ENCODE measurements at regions not wholly inside any gene's neighbourhood (a gene's known extent, or its start where the extent isn't known, plus 50 kb on each side); places are given as distances from the start of the nearest gene placed in this dataset.

- H3K4me3 ChIP-seq = no peak overlapping the region
- no peaks in the 10 kb centered on the region for H3K36me3 ChIP-seq (ENCODE audit: insufficient read depth)
- Mint-ChIP-seq H3K27ac (no peak overlapping the region), H3K4me3 (no peak overlapping the region), H3K36me3 (ENCODE audit: low read depth) (peaks cover 2% of the 10 kb centered on the region; the same call in 1 of the 3 replicates), H3K4me1 (no peaks in the 10 kb centered on the region), H3K27me3 (ENCODE audit: insufficient read depth, low read depth, poor library complexity) (no peaks in the 10 kb centered on the region), H3K9me3 (peaks cover 5% of the 10 kb centered on the region; the same call in 1 of the 3 replicates)
- no peaks in the 10 kb centered on the region for H3K27me3 ChIP-seq (ENCODE audit: insufficient read depth)
- no peak overlapping the region for H3K4me2 ChIP-seq
- no peak for ATAC-seq
- peaks cover 5% of the 10 kb centered on the region; the same call in 1 of the 2 replicates for H3K9me2 ChIP-seq (ENCODE audit: insufficient read depth)
- H3K4me1 ChIP-seq (ENCODE audit: insufficient read depth) = no peaks in the 10 kb centered on the region
- TF ChIP-seq ETS1 (IDR thresholded peaks at IDR 0.05) (no peak), JUNB (IDR thresholded peaks at IDR 0.05; ENCODE audit: unreplicated experiment) (no peak), ZNF462 (CRISPR knock-in tag; IDR thresholded peaks at IDR 0.05) (no peak), POLR2AphosphoS5 (IDR thresholded peaks at IDR 0.05; ENCODE audit: low read depth) (no peak)
- H2AFZ ChIP-seq = no peak overlapping the region
- no peaks in the 10 kb centered on the region for H4K20me1 ChIP-seq (replicated peaks; ENCODE audit: insufficient read depth)
- no peaks in the 10 kb centered on the region for H3F3A ChIP-seq (replicated peaks; ENCODE audit: low read depth)
- H3K27ac ChIP-seq (ENCODE audit: low read depth) = no peak overlapping the region
- no peaks in the 10 kb centered on the region for H3K79me2 ChIP-seq (replicated peaks; ENCODE audit: insufficient read depth)
- no peak for DNase-seq (ENCODE audit: low spot score)
Measured at GRCh38 chr2:123771928-123772632, 253.0 kb upstream of the CNTNAP5 start.

Measured in GM23338 (cell line).